ENCODE measurements at regions not wholly inside any gene's neighbourhood (a gene's known extent, or its start where the extent isn't known, plus 50 kb on each side); places are given as distances from the start of the nearest gene placed in this dataset.

GRCh38 chr1:73105755-73106154 is 823.4 kb upstream of the NEGR1 start:
- no peaks in the 10 kb centered on the region for H3K4me1 ChIP-seq (ENCODE audit: low read depth)
- intact Hi-C loops (cut with DNase I, micrococcal nuclease), result no loop called here
- H3K36me3 ChIP-seq (ENCODE audit: low read depth), result no peaks in the 10 kb centered on the region
- no peak overlapping the region for H3K4me3 ChIP-seq
- no peak for DNase-seq
- ATAC-seq, result no peak
- H3K9me3 ChIP-seq, result no peaks in the 10 kb centered on the region
- TF ChIP-seq CTCF (IDR thresholded peaks at IDR 0.05), result no peak

- no peak for TF ChIP-seq CTCF (IDR thresholded peaks at IDR 0.05)
- no peak overlapping the region for H3K4me3 ChIP-seq
- ATAC-seq, result no peak
- H3K36me3 ChIP-seq (ENCODE audit: low read depth), result no peaks in the 10 kb centered on the region
- no peak for DNase-seq
- no peaks in the 10 kb centered on the region for H3K9me3 ChIP-seq
- intact Hi-C loops (cut with DNase I, micrococcal nuclease), result no loop called here
- no peaks in the 10 kb centered on the region for H3K4me1 ChIP-seq (ENCODE audit: low read depth)
Observed at GRCh38 chr1:73104749-73105148, 822.4 kb upstream of the NEGR1 start.

GRCh38 chr1:73100216-73100615 is 817.9 kb upstream of the NEGR1 start:
- DNase-seq (no peak), ATAC-seq (no peak)
- no peak for TF ChIP-seq CTCF (IDR thresholded peaks at IDR 0.05)
- no peak overlapping the region for H3K4me3 ChIP-seq
- intact Hi-C loops (cut with DNase I, micrococcal nuclease), result no loop called here
- H3K36me3 ChIP-seq (ENCODE audit: low read depth), result no peaks in the 10 kb centered on the region
- H3K9me3 ChIP-seq, result no peaks in the 10 kb centered on the region
- no peaks in the 10 kb centered on the region for H3K4me1 ChIP-seq (ENCODE audit: low read depth)

GRCh38 chr1:73097917-73098316 is 815.6 kb upstream of the NEGR1 start:
- H3K4me3 ChIP-seq, result no peak overlapping the region
- intact Hi-C loops (cut with DNase I, micrococcal nuclease), result no loop called here
- DNase-seq, result no peak
- no peaks in the 10 kb centered on the region for H3K4me1 ChIP-seq (ENCODE audit: low read depth)
- no peaks in the 10 kb centered on the region for H3K36me3 ChIP-seq (ENCODE audit: low read depth)
- no peaks in the 10 kb centered on the region for H3K9me3 ChIP-seq
- ATAC-seq, result no peak
- TF ChIP-seq CTCF (IDR thresholded peaks at IDR 0.05), result no peak

GRCh38 chr1:73096841-73097240 is 814.5 kb upstream of the NEGR1 start:
- no peak for DNase-seq
- no peak overlapping the region for H3K4me3 ChIP-seq
- no peaks in the 10 kb centered on the region for H3K36me3 ChIP-seq (ENCODE audit: low read depth)
- H3K9me3 ChIP-seq, result no peaks in the 10 kb centered on the region
- H3K4me1 ChIP-seq (ENCODE audit: low read depth), result no peaks in the 10 kb centered on the region
- no peak for TF ChIP-seq CTCF (IDR thresholded peaks at IDR 0.05)
- ATAC-seq, result no peak
- intact Hi-C loops (cut with DNase I, micrococcal nuclease), result no loop called here

GRCh38 chr1:73092383-73092782 is 810.0 kb upstream of the NEGR1 start:
- no peak for TF ChIP-seq CTCF (IDR thresholded peaks at IDR 0.05)
- ATAC-seq (no peak), DNase-seq (no peak)
- no peaks in the 10 kb centered on the region for H3K9me3 ChIP-seq
- no peaks in the 10 kb centered on the region for H3K36me3 ChIP-seq (ENCODE audit: low read depth)
- H3K4me1 ChIP-seq (ENCODE audit: low read depth), result no peaks in the 10 kb centered on the region
- intact Hi-C loops (cut with DNase I, micrococcal nuclease), result no loop called here
- H3K4me3 ChIP-seq, result no peak overlapping the region
